Upper lobe of right lung (tissue), 1 donor: ENCODE measurements at regions not wholly inside any gene's neighbourhood (a gene's known extent, or its start where the extent isn't known, plus 50 kb on each side); places are given as distances from the start of the nearest gene placed in this dataset.
A peak's percentile ranks its signal among the peaks of the same experiment; 100 is the strongest.
"Not testable (repeated sequence)": the region's sequence is repeated elsewhere in the genome, so short reads cannot be mapped to it uniquely, and the experiment has no call there.

Experiments
- ATAC-seq: fragments of 200-7000 bp; cut with Tn5 transposase; one replicate; pipeline ENCODE4 v1.9.1; 2020; ENCODE audit warnings: mild to moderate bottlenecking, moderate library complexity
- DNase-seq: peaks from one replicate; pipeline ENCODE4 v3.0.0-alpha.2; 2020
- H3K27ac ChIP-seq: fragments of 200-600 bp; one replicate; pipeline ENCODE4 v1.8.0; 2022
- H3K27me3 ChIP-seq: fragments of 200-600 bp; one replicate; pipeline ENCODE4 v1.8.0; 2022; ENCODE audit warnings: mild to moderate bottlenecking
- H3K36me3 ChIP-seq: fragments of 200-600 bp; one replicate; pipeline ENCODE4 v1.8.0; 2022
- H3K4me1 ChIP-seq: fragments of 200-600 bp; one replicate; pipeline ENCODE4 v1.8.0; 2022
- H3K4me3 ChIP-seq: fragments of 200-600 bp; one replicate; pipeline ENCODE4 v1.8.0; 2022; ENCODE audit warnings: mild to moderate bottlenecking
- H3K9me3 ChIP-seq: fragments of 200-600 bp; one replicate; pipeline ENCODE4 v1.8.0; 2022
- intact Hi-C: fragments of 100-400 bp; cut with DNase I; formaldehyde crosslinking; loops from one replicate; pipeline ENCODE4 v1.11.0; 2022
- TF ChIP-seq, protein P1 (sequence below): fragments of 200-600 bp; IDR thresholded peaks from one replicate; pipeline ENCODE4 v1.8.0; 2022; ENCODE audit warnings: antibody characterized with exemption
- donor health status: DM: no; HTN: yes; CAD: no; lungs with severe emphysema.

DNA sequence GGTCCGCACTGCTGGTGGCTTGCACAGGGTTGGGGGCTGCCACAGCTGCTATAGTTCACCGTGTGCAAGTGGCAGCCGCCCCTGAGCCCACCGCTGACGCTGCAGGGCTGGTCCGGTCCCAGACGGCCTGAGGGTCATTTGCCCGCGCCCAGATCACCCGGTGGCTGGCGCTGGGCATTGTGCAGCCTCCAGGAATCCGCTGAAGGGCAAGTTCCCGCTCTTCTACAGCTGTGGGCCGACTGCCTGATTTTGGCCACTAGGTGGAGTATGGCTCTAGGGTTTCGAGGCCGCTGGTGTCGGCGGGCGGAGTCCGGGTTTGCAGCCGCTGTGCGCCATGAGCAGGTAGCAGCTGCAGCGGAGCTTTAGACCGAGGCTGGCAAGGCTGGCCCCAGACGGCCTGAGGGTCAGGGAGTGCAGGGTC, 581.8 kb downstream of the TUBA3C start:
- DNase-seq, H3K4me1 ChIP-seq: not testable (repeated sequence)

DNA sequence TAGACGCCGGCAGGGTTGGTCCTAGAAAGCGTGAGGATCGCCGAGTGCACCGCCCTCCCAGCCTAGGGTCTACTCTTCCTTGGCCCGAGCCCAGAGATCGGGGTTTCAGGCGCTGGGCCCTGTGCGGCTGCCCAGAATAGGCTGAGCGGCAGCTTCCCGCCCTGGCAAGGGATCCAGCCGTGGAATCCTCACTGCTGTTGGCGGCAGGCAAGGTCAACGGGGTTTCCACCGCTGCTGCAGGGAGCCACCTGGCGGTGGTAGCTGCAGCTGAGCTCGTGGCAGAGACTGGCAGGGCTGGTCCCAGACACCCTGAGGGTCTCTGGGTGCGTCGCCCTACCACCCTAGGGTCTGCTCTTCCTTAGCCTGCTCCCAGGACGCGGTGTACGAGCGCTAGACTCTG, 583.1 kb downstream of the TUBA3C start:
- H3K27me3 ChIP-seq, H3K27ac ChIP-seq, H3K4me3 ChIP-seq, H3K4me1 ChIP-seq, H3K9me3 ChIP-seq, DNase-seq, H3K36me3 ChIP-seq, ATAC-seq, intact Hi-C loops: not testable (repeated sequence)

More for the DNA sequence above, 581.8 kb downstream of the TUBA3C start:
- H3K36me3 ChIP-seq, H3K27me3 ChIP-seq, H3K4me3 ChIP-seq, intact Hi-C loops, H3K27ac ChIP-seq, H3K9me3 ChIP-seq, ATAC-seq: not testable (repeated sequence)
- TF ChIP-seq, protein P1, sequence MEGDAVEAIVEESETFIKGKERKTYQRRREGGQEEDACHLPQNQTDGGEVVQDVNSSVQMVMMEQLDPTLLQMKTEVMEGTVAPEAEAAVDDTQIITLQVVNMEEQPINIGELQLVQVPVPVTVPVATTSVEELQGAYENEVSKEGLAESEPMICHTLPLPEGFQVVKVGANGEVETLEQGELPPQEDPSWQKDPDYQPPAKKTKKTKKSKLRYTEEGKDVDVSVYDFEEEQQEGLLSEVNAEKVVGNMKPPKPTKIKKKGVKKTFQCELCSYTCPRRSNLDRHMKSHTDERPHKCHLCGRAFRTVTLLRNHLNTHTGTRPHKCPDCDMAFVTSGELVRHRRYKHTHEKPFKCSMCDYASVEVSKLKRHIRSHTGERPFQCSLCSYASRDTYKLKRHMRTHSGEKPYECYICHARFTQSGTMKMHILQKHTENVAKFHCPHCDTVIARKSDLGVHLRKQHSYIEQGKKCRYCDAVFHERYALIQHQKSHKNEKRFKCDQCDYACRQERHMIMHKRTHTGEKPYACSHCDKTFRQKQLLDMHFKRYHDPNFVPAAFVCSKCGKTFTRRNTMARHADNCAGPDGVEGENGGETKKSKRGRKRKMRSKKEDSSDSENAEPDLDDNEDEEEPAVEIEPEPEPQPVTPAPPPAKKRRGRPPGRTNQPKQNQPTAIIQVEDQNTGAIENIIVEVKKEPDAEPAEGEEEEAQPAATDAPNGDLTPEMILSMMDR, result peak; percentile 21

DNA sequence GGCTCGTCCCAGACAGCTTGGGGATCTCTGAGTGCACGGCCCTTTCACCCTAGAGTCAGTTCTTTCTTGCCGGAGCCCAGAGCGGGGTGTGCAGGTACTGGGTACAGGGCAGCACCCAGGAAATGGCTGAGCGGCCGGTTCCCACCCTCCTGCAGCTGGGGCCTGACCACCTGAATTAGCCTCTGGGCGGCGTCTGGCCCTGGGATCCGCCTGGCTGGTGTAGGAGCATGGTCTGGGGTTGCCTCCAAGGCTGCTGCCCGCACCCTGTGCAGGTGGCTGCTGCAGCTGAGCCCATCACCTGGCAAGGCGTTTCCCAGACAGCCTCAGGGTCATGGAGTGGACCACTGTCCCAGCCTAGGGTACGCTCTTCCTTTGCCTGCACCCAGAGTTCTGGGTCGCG, 583.7 kb downstream of the TUBA3C start:
- intact Hi-C loops, H3K36me3 ChIP-seq, H3K27me3 ChIP-seq, H3K27ac ChIP-seq, DNase-seq, H3K4me3 ChIP-seq, H3K4me1 ChIP-seq, H3K9me3 ChIP-seq, ATAC-seq: not testable (repeated sequence)

DNA sequence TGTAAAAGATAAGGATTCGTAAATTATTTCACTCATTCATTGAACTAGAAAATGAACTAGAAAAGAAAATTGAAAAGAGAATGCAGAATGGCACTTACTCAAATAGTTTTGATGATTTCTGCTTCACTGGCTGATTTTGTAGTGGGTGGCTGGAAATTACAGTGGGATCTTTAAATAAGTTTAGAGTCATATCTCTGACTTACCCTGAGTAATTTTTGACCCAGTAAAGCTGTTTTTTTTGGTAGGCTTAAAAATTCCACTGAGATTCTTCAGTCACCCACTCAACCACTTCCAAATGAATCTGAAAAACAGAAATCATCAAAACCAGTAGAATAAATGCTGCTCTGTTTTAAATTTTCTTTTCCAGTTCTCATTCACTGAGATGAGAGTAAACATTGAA, 604.5 kb downstream of the TUBA3C start:
- H3K9me3 ChIP-seq, intact Hi-C loops, H3K27me3 ChIP-seq, H3K27ac ChIP-seq, H3K4me3 ChIP-seq, H3K4me1 ChIP-seq, ATAC-seq, DNase-seq, H3K36me3 ChIP-seq: not testable (repeated sequence)

DNA sequence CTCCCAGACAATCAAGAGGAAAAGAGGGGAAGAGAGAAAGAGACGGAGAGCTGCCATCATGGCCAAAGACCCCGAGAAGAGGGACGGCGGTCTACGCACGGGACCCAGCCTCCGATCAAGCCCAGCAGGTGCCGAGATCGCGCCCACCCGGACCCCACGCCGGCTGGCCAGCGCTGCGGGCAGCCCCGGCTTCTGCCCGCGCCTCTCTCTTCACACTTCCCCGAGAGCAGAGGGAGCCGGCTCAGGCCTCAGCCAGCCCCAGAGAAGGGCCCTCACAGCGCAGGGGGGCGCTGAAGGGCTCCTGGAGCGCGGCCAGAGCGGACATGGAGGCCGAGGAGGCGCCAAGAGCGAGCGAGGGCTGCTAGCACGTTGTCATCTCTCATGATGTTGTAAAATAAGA, 613.7 kb downstream of the TUBA3C start:
- H3K4me3 ChIP-seq, intact Hi-C loops, H3K27ac ChIP-seq, H3K36me3 ChIP-seq, ATAC-seq, H3K9me3 ChIP-seq, H3K27me3 ChIP-seq, H3K4me1 ChIP-seq: not testable (repeated sequence)
- DNase-seq, result peak; percentile 50
